ENCODE measurements at regions not wholly inside any gene's neighbourhood (a gene's known extent, or its start where the extent isn't known, plus 50 kb on each side); places are given as distances from the start of the nearest gene placed in this dataset.

GRCh38 chr2:120884472-120885290, 149.0 kb downstream of the GLI2 start:
- intact Hi-C loops (cut with DNase I, micrococcal nuclease), result no loop called here
- ATAC-seq (no peak), DNase-seq (no peak)
- H3K36me3 ChIP-seq (ENCODE audit: low read depth), result no peaks in the 10 kb centered on the region
- TF ChIP-seq CTCF (IDR thresholded peaks at IDR 0.05), result no peak
- no peak overlapping the region for H3K4me3 ChIP-seq
- no peaks in the 10 kb centered on the region for H3K4me1 ChIP-seq (ENCODE audit: low read depth)
- H3K9me3 ChIP-seq, result no peaks in the 10 kb centered on the region

- Histone ChIP-seq H3K9me3 (no peaks in the 10 kb centered on the region), H3K4me3 (no peak overlapping the region), H3K4me1 (ENCODE audit: low read depth) (no peaks in the 10 kb centered on the region), H3K36me3 (ENCODE audit: low read depth) (no peaks in the 10 kb centered on the region)
- DNase-seq (no peak), ATAC-seq (no peak)
- no peak for TF ChIP-seq CTCF (IDR thresholded peaks at IDR 0.05)
- intact Hi-C loops (cut with DNase I, micrococcal nuclease), result no loop called here
These were observed 149.7 kb downstream of the GLI2 start for GRCh38 chr2:120885321-120885720.

- Histone ChIP-seq H3K9me3 (no peaks in the 10 kb centered on the region), H3K4me1 (ENCODE audit: low read depth) (no peaks in the 10 kb centered on the region), H3K36me3 (ENCODE audit: low read depth) (no peaks in the 10 kb centered on the region), H3K4me3 (no peak overlapping the region)
- DNase-seq, result no peak
- no peak for TF ChIP-seq CTCF (IDR thresholded peaks at IDR 0.05)
- no peak for ATAC-seq
- intact Hi-C loops (cut with DNase I, micrococcal nuclease), result no loop called here
These were observed 150.1 kb downstream of the GLI2 start for GRCh38 chr2:120885749-120886148.

GRCh38 chr2:120886534-120887319, 151.1 kb downstream of the GLI2 start:
- peak; percentile 16 for ATAC-seq
- no peaks in the 10 kb centered on the region for H3K36me3 ChIP-seq (ENCODE audit: low read depth)
- no peaks in the 10 kb centered on the region for H3K4me1 ChIP-seq (ENCODE audit: low read depth)
- H3K4me3 ChIP-seq, result no peak overlapping the region
- TF ChIP-seq CTCF (IDR thresholded peaks at IDR 0.05), result no peak
- DNase-seq, result no peak
- intact Hi-C loops (cut with DNase I, micrococcal nuclease), result no loop called here
- no peaks in the 10 kb centered on the region for H3K9me3 ChIP-seq

- intact Hi-C loops (cut with DNase I, micrococcal nuclease), result no loop called here
- no peak for ATAC-seq
- H3K9me3 ChIP-seq, result no peaks in the 10 kb centered on the region
- no peak overlapping the region for H3K4me3 ChIP-seq
- H3K4me1 ChIP-seq (ENCODE audit: low read depth), result no peaks in the 10 kb centered on the region
- H3K36me3 ChIP-seq (ENCODE audit: low read depth), result no peaks in the 10 kb centered on the region
- no peak for TF ChIP-seq CTCF (IDR thresholded peaks at IDR 0.05)
- no peak for DNase-seq
These were observed 151.6 kb downstream of the GLI2 start for GRCh38 chr2:120887320-120887697.
